SW 1271 (cell line): ENCODE measurements at regions not wholly inside any gene's neighbourhood (a gene's known extent, or its start where the extent isn't known, plus 50 kb on each side); places are given as distances from the start of the nearest gene placed in this dataset.

ENCODE experiments used
- DNase-seq, 2 experiments: peaks; one replicate each; lab custom pipeline; 2025; lab: John Stamatoyannopoulos, UW

- no peak for DNase-seq
Observed at GRCh38 chr11:111148121-111148520, 97.4 kb upstream of the POU2AF2 start.

GRCh38 chr11:111137846-111138245, 107.7 kb upstream of the POU2AF2 start:
- no peak for DNase-seq

- no peak for DNase-seq
Observed at GRCh38 chr11:111135778-111136570, 109.6 kb upstream of the POU2AF2 start.

- DNase-seq, result no peak
Observed at GRCh38 chr11:111135101-111135500, 110.4 kb upstream of the POU2AF2 start.

- DNase-seq, result no peak
Observed at GRCh38 chr11:111128076-111128870, 117.3 kb upstream of the POU2AF2 start.

GRCh38 chr11:111124724-111125123, 120.8 kb upstream of the POU2AF2 start:
- DNase-seq, result no peak

- DNase-seq, result no peak
Observed at GRCh38 chr11:111123463-111124398, 121.8 kb upstream of the POU2AF2 start.

GRCh38 chr11:111120696-111121302, 124.7 kb upstream of the POU2AF2 start:
- no peak for DNase-seq

- no peak for DNase-seq
Observed at GRCh38 chr11:111120161-111120560, 125.4 kb upstream of the POU2AF2 start.

GRCh38 chr11:111119751-111120150, 125.8 kb upstream of the POU2AF2 start:
- DNase-seq, result no peak

GRCh38 chr11:111115890-111116289, 129.6 kb upstream of the POU2AF2 start:
- DNase-seq, result no peak

- DNase-seq, result no peak
Observed at GRCh38 chr11:111114091-111114490, 131.4 kb upstream of the POU2AF2 start.

- no peak for DNase-seq
Observed at GRCh38 chr11:111112614-111113013, 132.9 kb upstream of the POU2AF2 start.

- no peak for DNase-seq
Observed at GRCh38 chr11:111107501-111107900, 138.0 kb upstream of the POU2AF2 start.

GRCh38 chr11:111106641-111107040, 138.9 kb upstream of the POU2AF2 start:
- no peak for DNase-seq

- no peak for DNase-seq
Observed at GRCh38 chr11:111105566-111105965, 140.0 kb upstream of the POU2AF2 start.

- no peak for DNase-seq
Observed at GRCh38 chr11:111104185-111104584, 141.3 kb upstream of the POU2AF2 start.

- no peak for DNase-seq
Observed at GRCh38 chr11:111101881-111102280, 143.6 kb upstream of the POU2AF2 start.

- no peak for DNase-seq
Observed at GRCh38 chr11:111099028-111099713, 146.4 kb upstream of the POU2AF2 start.

GRCh38 chr11:111098091-111098490, 147.4 kb upstream of the POU2AF2 start:
- no peak for DNase-seq

GRCh38 chr11:111097191-111097590, 148.3 kb upstream of the POU2AF2 start:
- DNase-seq, result no peak
